ENCODE measurements at regions not wholly inside any gene's neighbourhood (a gene's known extent, or its start where the extent isn't known, plus 50 kb on each side); places are given as distances from the start of the nearest gene placed in this dataset.

DNA sequence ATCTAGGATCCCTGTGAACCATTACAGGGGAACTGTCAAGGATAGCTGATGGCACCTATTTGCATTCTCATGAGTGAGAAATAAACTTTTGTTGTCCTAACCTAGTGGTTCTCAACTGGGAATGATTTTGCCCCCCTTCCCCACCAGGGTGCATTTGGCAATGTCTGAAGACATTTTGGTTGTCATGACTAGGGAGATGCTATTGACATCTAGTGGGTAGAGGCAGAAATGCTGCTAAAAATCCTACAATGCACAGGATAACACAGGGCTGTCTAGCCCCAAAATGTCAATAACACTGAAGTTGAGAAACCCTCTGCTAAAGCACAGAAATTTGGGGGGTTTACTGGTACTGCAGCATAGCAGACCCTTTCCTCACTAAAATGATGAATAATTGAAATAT, 140.9 kb upstream of the SRRM4 start:
- Histone ChIP-seq H2AFZ (ENCODE audit: low read length) (no peak overlapping the region), H3K4me2 (ENCODE audit: low read depth, low read length) (no peak overlapping the region), H3K9me3 (ENCODE audit: low read length) (no peaks in the 10 kb centered on the region), H3K79me2 (ENCODE audit: insufficient read depth, low read length) (no peaks in the 10 kb centered on the region), H3K36me3 (replicated peaks in 1 of 2; ENCODE audit: control insufficient read depth in 1 of 2, insufficient read depth in 2 of 2, low read length in 2 of 2) (no peaks in the 10 kb centered on the region), H3K4me1 (ENCODE audit: insufficient read depth, low read length) (no peaks in the 10 kb centered on the region), H3K27me3 (ENCODE audit: control insufficient read depth in 1 of 2, insufficient read depth in 2 of 2, low read length in 2 of 2) (no peaks in the 10 kb centered on the region; a peak in 1 of 5 replicates), H3K9ac (ENCODE audit: insufficient read depth, low read depth, low read length) (no peak overlapping the region), H3K27ac (ENCODE audit: extremely low read length, insufficient read depth, low read length) (no peak overlapping the region), H4K20me1 (ENCODE audit: insufficient read depth, low read length) (no peaks in the 10 kb centered on the region), H3K4me3 (replicated peaks in 1 of 3; ENCODE audit: insufficient read depth in 1 of 3, low read depth in 2 of 3, low read length in 3 of 3) (no peak overlapping the region)
- CTCF ChIA-PET (ENCODE audit: low intra/inter-chr PET ratio, low total read pairs): interaction anchor here (1.2 to 1.4 kb wide), 3 partner anchors 126 to 435 kb away, joined by 4 to 6 read pairs (median 6); no protein-coding TSS in a partner anchor
- BruUV-seq (replicated peaks): no TSS peak
- DNase-seq (ENCODE audit: low spot score): peak; percentile 29
- in situ Hi-C loops (cut with HindIII; ENCODE audit: extremely low pct_ligation_motif_present, low pct_unique_long_range_greater_than_20kb): no loop called here
- POLR2A ChIA-PET: no interaction called here
- peak; percentile 78 for FAIRE-seq
- peak; percentile 80 for ATAC-seq
- intact Hi-C loops (cut with micrococcal nuclease; ENCODE audit: unreplicated experiment): loop anchor here (2.0 kb wide), 1 partner anchor 126 kb away; no protein-coding TSS in a partner anchor
- TF ChIP-seq RAD21 (CRISPR knock-in tag; IDR thresholded peaks at IDR 0.05) (peak; percentile 31; the same call in 1 of the 2 replicates), TSC22D2 (CRISPR knock-in tag; IDR thresholded peaks at IDR 0.05; ENCODE audit: borderline replicate concordance) (no peak), FOXA1 (IDR thresholded peaks at IDR 0.05) (no peak), FOXA1 (CRISPR knock-in tag; IDR thresholded peaks at IDR 0.05) (peak; percentile 57; the same call in 1 of the 2 replicates), SRF (IDR thresholded peaks at IDR 0.05; ENCODE audit: low read depth, low read length) (no peak), ZNF317 (CRISPR knock-in tag; IDR thresholded peaks at IDR 0.05) (no peak), ZNF329 (CRISPR knock-in tag; IDR thresholded peaks at IDR 0.05; ENCODE audit: low read depth) (no peak)
- TF ChIP-seq, protein P1, sequence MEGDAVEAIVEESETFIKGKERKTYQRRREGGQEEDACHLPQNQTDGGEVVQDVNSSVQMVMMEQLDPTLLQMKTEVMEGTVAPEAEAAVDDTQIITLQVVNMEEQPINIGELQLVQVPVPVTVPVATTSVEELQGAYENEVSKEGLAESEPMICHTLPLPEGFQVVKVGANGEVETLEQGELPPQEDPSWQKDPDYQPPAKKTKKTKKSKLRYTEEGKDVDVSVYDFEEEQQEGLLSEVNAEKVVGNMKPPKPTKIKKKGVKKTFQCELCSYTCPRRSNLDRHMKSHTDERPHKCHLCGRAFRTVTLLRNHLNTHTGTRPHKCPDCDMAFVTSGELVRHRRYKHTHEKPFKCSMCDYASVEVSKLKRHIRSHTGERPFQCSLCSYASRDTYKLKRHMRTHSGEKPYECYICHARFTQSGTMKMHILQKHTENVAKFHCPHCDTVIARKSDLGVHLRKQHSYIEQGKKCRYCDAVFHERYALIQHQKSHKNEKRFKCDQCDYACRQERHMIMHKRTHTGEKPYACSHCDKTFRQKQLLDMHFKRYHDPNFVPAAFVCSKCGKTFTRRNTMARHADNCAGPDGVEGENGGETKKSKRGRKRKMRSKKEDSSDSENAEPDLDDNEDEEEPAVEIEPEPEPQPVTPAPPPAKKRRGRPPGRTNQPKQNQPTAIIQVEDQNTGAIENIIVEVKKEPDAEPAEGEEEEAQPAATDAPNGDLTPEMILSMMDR (CRISPR knock-in tag; IDR thresholded peaks at IDR 0.05): peak; percentile 59
- TF ChIP-seq, protein P2, sequence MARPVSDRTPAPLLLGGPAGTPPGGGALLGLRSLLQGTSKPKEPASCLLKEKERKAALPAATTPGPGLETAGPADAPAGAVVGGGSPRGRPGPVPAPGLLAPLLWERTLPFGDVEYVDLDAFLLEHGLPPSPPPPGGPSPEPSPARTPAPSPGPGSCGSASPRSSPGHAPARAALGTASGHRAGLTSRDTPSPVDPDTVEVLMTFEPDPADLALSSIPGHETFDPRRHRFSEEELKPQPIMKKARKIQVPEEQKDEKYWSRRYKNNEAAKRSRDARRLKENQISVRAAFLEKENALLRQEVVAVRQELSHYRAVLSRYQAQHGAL (CRISPR knock-in tag; IDR thresholded peaks at IDR 0.05; ENCODE audit: not compliant biosample characterization): no peak
- TF ChIP-seq, protein P3, sequence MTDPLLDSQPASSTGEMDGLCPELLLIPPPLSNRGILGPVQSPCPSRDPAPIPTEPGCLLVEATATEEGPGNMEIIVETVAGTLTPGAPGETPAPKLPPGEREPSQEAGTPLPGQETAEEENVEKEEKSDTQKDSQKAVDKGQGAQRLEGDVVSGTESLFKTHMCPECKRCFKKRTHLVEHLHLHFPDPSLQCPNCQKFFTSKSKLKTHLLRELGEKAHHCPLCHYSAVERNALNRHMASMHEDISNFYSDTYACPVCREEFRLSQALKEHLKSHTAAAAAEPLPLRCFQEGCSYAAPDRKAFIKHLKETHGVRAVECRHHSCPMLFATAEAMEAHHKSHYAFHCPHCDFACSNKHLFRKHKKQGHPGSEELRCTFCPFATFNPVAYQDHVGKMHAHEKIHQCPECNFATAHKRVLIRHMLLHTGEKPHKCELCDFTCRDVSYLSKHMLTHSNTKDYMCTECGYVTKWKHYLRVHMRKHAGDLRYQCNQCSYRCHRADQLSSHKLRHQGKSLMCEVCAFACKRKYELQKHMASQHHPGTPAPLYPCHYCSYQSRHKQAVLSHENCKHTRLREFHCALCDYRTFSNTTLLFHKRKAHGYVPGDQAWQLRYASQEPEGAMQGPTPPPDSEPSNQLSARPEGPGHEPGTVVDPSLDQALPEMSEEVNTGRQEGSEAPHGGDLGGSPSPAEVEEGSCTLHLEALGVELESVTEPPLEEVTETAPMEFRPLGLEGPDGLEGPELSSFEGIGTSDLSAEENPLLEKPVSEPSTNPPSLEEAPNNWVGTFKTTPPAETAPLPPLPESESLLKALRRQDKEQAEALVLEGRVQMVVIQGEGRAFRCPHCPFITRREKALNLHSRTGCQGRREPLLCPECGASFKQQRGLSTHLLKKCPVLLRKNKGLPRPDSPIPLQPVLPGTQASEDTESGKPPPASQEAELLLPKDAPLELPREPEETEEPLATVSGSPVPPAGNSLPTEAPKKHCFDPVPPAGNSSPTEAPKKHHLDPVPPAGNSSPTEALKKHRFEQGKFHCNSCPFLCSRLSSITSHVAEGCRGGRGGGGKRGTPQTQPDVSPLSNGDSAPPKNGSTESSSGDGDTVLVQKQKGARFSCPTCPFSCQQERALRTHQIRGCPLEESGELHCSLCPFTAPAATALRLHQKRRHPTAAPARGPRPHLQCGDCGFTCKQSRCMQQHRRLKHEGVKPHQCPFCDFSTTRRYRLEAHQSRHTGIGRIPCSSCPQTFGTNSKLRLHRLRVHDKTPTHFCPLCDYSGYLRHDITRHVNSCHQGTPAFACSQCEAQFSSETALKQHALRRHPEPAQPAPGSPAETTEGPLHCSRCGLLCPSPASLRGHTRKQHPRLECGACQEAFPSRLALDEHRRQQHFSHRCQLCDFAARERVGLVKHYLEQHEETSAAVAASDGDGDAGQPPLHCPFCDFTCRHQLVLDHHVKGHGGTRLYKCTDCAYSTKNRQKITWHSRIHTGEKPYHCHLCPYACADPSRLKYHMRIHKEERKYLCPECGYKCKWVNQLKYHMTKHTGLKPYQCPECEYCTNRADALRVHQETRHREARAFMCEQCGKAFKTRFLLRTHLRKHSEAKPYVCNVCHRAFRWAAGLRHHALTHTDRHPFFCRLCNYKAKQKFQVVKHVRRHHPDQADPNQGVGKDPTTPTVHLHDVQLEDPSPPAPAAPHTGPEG (CRISPR knock-in tag; IDR thresholded peaks at IDR 0.05): no peak
- TF ChIP-seq, protein P4, sequence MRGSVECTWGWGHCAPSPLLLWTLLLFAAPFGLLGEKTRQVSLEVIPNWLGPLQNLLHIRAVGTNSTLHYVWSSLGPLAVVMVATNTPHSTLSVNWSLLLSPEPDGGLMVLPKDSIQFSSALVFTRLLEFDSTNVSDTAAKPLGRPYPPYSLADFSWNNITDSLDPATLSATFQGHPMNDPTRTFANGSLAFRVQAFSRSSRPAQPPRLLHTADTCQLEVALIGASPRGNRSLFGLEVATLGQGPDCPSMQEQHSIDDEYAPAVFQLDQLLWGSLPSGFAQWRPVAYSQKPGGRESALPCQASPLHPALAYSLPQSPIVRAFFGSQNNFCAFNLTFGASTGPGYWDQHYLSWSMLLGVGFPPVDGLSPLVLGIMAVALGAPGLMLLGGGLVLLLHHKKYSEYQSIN (CRISPR knock-in tag; IDR thresholded peaks at IDR 0.05; ENCODE audit: borderline replicate concordance): no peak
- TF ChIP-seq, protein P5, sequence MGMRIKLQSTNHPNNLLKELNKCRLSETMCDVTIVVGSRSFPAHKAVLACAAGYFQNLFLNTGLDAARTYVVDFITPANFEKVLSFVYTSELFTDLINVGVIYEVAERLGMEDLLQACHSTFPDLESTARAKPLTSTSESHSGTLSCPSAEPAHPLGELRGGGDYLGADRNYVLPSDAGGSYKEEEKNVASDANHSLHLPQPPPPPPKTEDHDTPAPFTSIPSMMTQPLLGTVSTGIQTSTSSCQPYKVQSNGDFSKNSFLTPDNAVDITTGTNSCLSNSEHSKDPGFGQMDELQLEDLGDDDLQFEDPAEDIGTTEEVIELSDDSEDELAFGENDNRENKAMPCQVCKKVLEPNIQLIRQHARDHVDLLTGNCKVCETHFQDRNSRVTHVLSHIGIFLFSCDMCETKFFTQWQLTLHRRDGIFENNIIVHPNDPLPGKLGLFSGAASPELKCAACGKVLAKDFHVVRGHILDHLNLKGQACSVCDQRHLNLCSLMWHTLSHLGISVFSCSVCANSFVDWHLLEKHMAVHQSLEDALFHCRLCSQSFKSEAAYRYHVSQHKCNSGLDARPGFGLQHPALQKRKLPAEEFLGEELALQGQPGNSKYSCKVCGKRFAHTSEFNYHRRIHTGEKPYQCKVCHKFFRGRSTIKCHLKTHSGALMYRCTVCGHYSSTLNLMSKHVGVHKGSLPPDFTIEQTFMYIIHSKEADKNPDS (CRISPR knock-in tag; IDR thresholded peaks at IDR 0.05): no peak
